ENCODE measurements at regions not wholly inside any gene's neighbourhood (a gene's known extent, or its start where the extent isn't known, plus 50 kb on each side); places are given as distances from the start of the nearest gene placed in this dataset.

DNA sequence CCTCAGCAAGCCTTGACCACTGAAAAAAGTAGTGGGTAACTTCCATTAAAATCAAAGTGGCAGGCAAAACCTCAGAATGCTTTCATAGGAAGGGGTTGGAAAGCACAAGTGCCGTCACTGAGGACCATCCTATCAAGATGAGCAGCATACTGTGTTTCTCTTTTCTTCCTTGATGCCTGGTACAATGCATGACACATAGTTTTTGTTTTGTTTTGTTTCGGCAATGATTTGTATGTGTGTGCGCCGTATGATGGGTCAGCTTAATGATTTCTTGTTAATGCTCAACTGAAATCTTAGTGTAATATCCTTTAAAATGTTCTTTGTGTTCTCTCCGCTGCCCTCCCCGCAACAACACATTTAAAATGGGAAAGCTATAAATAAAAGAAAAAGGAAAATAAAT lies 476.4 kb upstream of the KCNMB2 start:
- no peaks in the 10 kb centered on the region for H3K4me1 Mint-ChIP-seq
- H4K20me1 ChIP-seq (ENCODE audit: control insufficient read depth, insufficient read depth, low read length, poor library complexity, severe bottlenecking), result no peaks in the 10 kb centered on the region
- no peak overlapping the region for H3K4me2 ChIP-seq (replicated peaks; ENCODE audit: low read depth, low read length, poor library complexity, severe bottlenecking)
- H3K4me1 ChIP-seq (ENCODE audit: control insufficient read depth in 2 of 2, insufficient read depth in 2 of 2, low read length in 2 of 2), result no peaks in the 10 kb centered on the region
- DNase-seq (no peak), ATAC-seq (ENCODE audit: low read depth) (no peak)
- TF ChIP-seq, protein P1, sequence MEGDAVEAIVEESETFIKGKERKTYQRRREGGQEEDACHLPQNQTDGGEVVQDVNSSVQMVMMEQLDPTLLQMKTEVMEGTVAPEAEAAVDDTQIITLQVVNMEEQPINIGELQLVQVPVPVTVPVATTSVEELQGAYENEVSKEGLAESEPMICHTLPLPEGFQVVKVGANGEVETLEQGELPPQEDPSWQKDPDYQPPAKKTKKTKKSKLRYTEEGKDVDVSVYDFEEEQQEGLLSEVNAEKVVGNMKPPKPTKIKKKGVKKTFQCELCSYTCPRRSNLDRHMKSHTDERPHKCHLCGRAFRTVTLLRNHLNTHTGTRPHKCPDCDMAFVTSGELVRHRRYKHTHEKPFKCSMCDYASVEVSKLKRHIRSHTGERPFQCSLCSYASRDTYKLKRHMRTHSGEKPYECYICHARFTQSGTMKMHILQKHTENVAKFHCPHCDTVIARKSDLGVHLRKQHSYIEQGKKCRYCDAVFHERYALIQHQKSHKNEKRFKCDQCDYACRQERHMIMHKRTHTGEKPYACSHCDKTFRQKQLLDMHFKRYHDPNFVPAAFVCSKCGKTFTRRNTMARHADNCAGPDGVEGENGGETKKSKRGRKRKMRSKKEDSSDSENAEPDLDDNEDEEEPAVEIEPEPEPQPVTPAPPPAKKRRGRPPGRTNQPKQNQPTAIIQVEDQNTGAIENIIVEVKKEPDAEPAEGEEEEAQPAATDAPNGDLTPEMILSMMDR (IDR thresholded peaks at IDR 0.05), result no peak
- TF ChIP-seq EZH2 (IDR thresholded peaks at IDR 0.05; ENCODE audit: borderline replicate concordance, insufficient read depth, low read depth, low read length, poor library complexity, severe bottlenecking), result no peak
- no peak overlapping the region for H3K27ac ChIP-seq (ENCODE audit: low read length in 2 of 2)
- H3K27ac Mint-ChIP-seq, result no peak overlapping the region
- H3K79me2 ChIP-seq (ENCODE audit: control insufficient read depth, insufficient read depth, low read length), result no peaks in the 10 kb centered on the region
- no peaks in the 10 kb centered on the region for H3K9me3 ChIP-seq (ENCODE audit: control extremely low read depth in 1 of 3, control insufficient read depth in 2 of 3, insufficient read depth in 1 of 3, low read length in 2 of 3)
- WGBS (ENCODE audit: insufficient coverage), result 67% methylated on average over 1 of the region's 6 CpGs
- no peak overlapping the region for H3K4me3 ChIP-seq (ENCODE audit: control extremely low read depth in 1 of 5, extremely low read depth in 1 of 5, insufficient read depth in 1 of 5, low read depth in 2 of 5, low read length in 4 of 5)
- no peaks in the 10 kb centered on the region for H3K9me3 Mint-ChIP-seq (ENCODE audit: insufficient read depth)
- no peak overlapping the region for H3K4me3 Mint-ChIP-seq
- peaks cover 3% of the 10 kb centered on the region for H3K27me3 Mint-ChIP-seq
- H3K36me3 ChIP-seq (replicated peaks in 1 of 2; ENCODE audit: control extremely low read depth in 1 of 2, control insufficient read depth in 1 of 2, extremely low read depth in 1 of 2, insufficient read depth in 2 of 2, low read length in 1 of 2), result no peaks in the 10 kb centered on the region
- POLR2A ChIA-PET, result no interaction called here
- H3K27me3 ChIP-seq (replicated peaks in 1 of 4; ENCODE audit: control extremely low read depth in 1 of 4, control insufficient read depth in 3 of 4, insufficient read depth in 4 of 4, low read length in 3 of 4), result no peaks in the 10 kb centered on the region
- intact Hi-C loops (cut with micrococcal nuclease), result no loop called here
- H3K9ac ChIP-seq (ENCODE audit: low read length), result no peak overlapping the region
- CTCF ChIA-PET, result no interaction called here
- H2AFZ ChIP-seq (ENCODE audit: insufficient read depth, low read depth, low read length, poor library complexity, severe bottlenecking), result no peak overlapping the region

DNA sequence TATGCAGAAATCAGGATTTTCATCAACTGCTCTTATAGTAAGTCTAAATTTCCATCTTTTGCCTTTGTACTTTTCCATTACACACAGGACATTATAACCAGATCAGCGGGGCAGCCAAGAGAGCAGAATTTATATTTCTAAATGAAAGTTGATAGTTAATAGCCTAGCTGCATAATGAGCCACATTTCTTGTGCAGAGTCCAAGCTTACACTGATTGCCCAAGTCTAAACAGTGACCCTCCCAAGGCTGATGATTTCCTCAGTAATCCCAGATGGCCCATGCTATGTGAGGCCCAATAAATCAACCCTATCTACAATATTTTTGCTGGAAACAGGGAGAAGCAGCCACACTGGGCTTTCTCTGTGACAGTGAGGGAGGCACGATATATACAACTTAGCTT lies 475.8 kb upstream of the KCNMB2 start:
- no CpG with 5 or more reads among the region's 2 CpGs for WGBS (ENCODE audit: insufficient coverage)
- H3K27me3 Mint-ChIP-seq, result no peaks in the 10 kb centered on the region
- Histone ChIP-seq H3K36me3 (replicated peaks in 1 of 2; ENCODE audit: control extremely low read depth in 1 of 2, control insufficient read depth in 1 of 2, extremely low read depth in 1 of 2, insufficient read depth in 2 of 2, low read length in 1 of 2) (no peaks in the 10 kb centered on the region), H3K4me3 (ENCODE audit: control extremely low read depth in 1 of 5, extremely low read depth in 1 of 5, insufficient read depth in 1 of 5, low read depth in 2 of 5, low read length in 4 of 5) (no peak overlapping the region), H3K9me3 (ENCODE audit: control extremely low read depth in 1 of 3, control insufficient read depth in 2 of 3, insufficient read depth in 1 of 3, low read length in 2 of 3) (no peaks in the 10 kb centered on the region), H2AFZ (ENCODE audit: insufficient read depth, low read depth, low read length, poor library complexity, severe bottlenecking) (no peak overlapping the region), H3K79me2 (ENCODE audit: control insufficient read depth, insufficient read depth, low read length) (no peaks in the 10 kb centered on the region), H3K27me3 (replicated peaks in 1 of 4; ENCODE audit: control extremely low read depth in 1 of 4, control insufficient read depth in 3 of 4, insufficient read depth in 4 of 4, low read length in 3 of 4) (no peaks in the 10 kb centered on the region), H3K27ac (ENCODE audit: low read length in 2 of 2) (no peak overlapping the region), H3K4me1 (ENCODE audit: control insufficient read depth in 2 of 2, insufficient read depth in 2 of 2, low read length in 2 of 2) (no peaks in the 10 kb centered on the region), H4K20me1 (ENCODE audit: control insufficient read depth, insufficient read depth, low read length, poor library complexity, severe bottlenecking) (no peaks in the 10 kb centered on the region), H3K9ac (ENCODE audit: low read length) (no peak overlapping the region), H3K4me2 (replicated peaks; ENCODE audit: low read depth, low read length, poor library complexity, severe bottlenecking) (no peak overlapping the region)
- H3K27ac Mint-ChIP-seq, result no peak overlapping the region
- DNase-seq (no peak), ATAC-seq (ENCODE audit: low read depth) (no peak)
- H3K9me3 Mint-ChIP-seq (ENCODE audit: insufficient read depth), result no peaks in the 10 kb centered on the region
- intact Hi-C loops (cut with micrococcal nuclease), result no loop called here
- no peaks in the 10 kb centered on the region for H3K4me1 Mint-ChIP-seq
- TF ChIP-seq, protein P1 (IDR thresholded peaks at IDR 0.05), result no peak
- TF ChIP-seq EZH2 (IDR thresholded peaks at IDR 0.05; ENCODE audit: borderline replicate concordance, insufficient read depth, low read depth, low read length, poor library complexity, severe bottlenecking), result no peak
- H3K4me3 Mint-ChIP-seq, result no peak overlapping the region
- CTCF ChIA-PET, result no interaction called here
- POLR2A ChIA-PET, result no interaction called here
